HepG2 (cell line): ENCODE measurements at regions not wholly inside any gene's neighbourhood (a gene's known extent, or its start where the extent isn't known, plus 50 kb on each side); places are given as distances from the start of the nearest gene placed in this dataset.

Source experiments
- ATAC-seq: fragments of 200-7000 bp; cut with Tn5 transposase; 3 replicates; pipeline ENCODE4 v1.9.1; 2020; ENCODE audit warnings: mild to moderate bottlenecking, moderate library complexity
- BruUV-seq: library from RNA; stranded (reverse); fragments of 400-500 nt; replicated peaks from 2 replicates; lab custom pipeline; 2021; lab: Mats Ljungman, UMichigan
- CTCF ChIA-PET: fragments of 300-600 bp; formaldehyde crosslinking; extraction: SDS; loops from one replicate; lab custom pipeline; 2021; ENCODE audit warnings: low total read pairs, inconsistent platforms, low intra/inter-chr PET ratio; lab: Yijun Ruan, JAX
- POLR2A ChIA-PET: fragments of 350-600 bp; sonication (Branson Sonifier 250); formaldehyde crosslinking; loops from one replicate; lab custom pipeline; 2020; ENCODE audit warnings: antibody characterized with exemption, inconsistent platforms; lab: Yijun Ruan, JAX
- DNase-seq: peaks from one replicate; pipeline ENCODE4 v3.0.0-alpha.2; 2015; ENCODE audit warnings: low spot score
- FAIRE-seq: peaks from 3 replicates; lab custom pipeline; 2011; peaks lifted over from hg19 to GRCh38; lab: Jason Lieb, UNC
- H2AFZ ChIP-seq: one replicate; pipeline ENCODE4 v1.6.1; 2011; ENCODE audit warnings: low read length, inconsistent platforms
- H3K27ac ChIP-seq: fragments of 300-600 bp; 3 replicates; pipeline ENCODE4 v1.8.0; 2011; ENCODE audit warnings: mixed run types, mild to moderate bottlenecking, mixed read lengths, low read length, inconsistent platforms; ENCODE audit not compliant: insufficient read depth; ENCODE audit errors: extremely low read length
- H3K27me3 ChIP-seq, 2 experiments: fragments of 200-600 bp in 1 of 2; 2 replicates in 1 of 2; 3 replicates in 1 of 2; pipeline versions ENCODE4 v1.6.0 to v1.8.0; 2011; ENCODE audit warnings: low read length in 2 of 2, mild to moderate bottlenecking in 2 of 2, moderate library complexity in 2 of 2, inconsistent platforms in 1 of 2; ENCODE audit not compliant: insufficient read depth in 2 of 2, control insufficient read depth in 1 of 2
- H3K36me3 ChIP-seq, 2 experiments: fragments of 200-600 bp in 1 of 2; replicated peaks in 1 of 2; 2 replicates in 1 of 2; 3 replicates in 1 of 2; pipeline versions ENCODE4 v1.5.1 to v1.8.0; 2011; ENCODE audit warnings: low read length in 2 of 2, inconsistent platforms in 1 of 2; ENCODE audit not compliant: insufficient read depth in 2 of 2, control insufficient read depth in 1 of 2
- H3K4me1 ChIP-seq: 2 replicates; pipeline ENCODE4 v1.5.1; 2012; ENCODE audit warnings: low read length, inconsistent platforms; ENCODE audit not compliant: insufficient read depth
- H3K4me2 ChIP-seq: 2 replicates; pipeline ENCODE4 v1.6.0; 2011; ENCODE audit warnings: low read depth, low read length, inconsistent platforms
- H3K4me3 ChIP-seq, 3 experiments: fragments of 200-600 bp in 1 of 3; sonication (generic), shearing (Covaris generic) in 1 of 3; replicated peaks in 1 of 3; 2 replicates each; pipeline ENCODE4 v1.5.1; 2011 to 2016; ENCODE audit warnings: low read length in 3 of 3, inconsistent platforms in 2 of 3, low read depth in 2 of 3, mild to moderate bottlenecking in 2 of 3, control low read depth in 1 of 3, mixed read lengths in 1 of 3; ENCODE audit not compliant: insufficient read depth in 1 of 3
- H3K79me2 ChIP-seq: one replicate; pipeline ENCODE4 v1.6.1; 2011; ENCODE audit warnings: low read length, inconsistent platforms; ENCODE audit not compliant: insufficient read depth
- H3K9ac ChIP-seq: 2 replicates; pipeline ENCODE4 v1.6.0; 2011; ENCODE audit warnings: mild to moderate bottlenecking, low read depth, low read length, inconsistent platforms; ENCODE audit not compliant: insufficient read depth
- H3K9me3 ChIP-seq: 2 replicates; pipeline ENCODE4 v1.5.1; 2012; ENCODE audit warnings: mild to moderate bottlenecking, low read length
- H4K20me1 ChIP-seq: 2 replicates; pipeline ENCODE4 v1.6.0; 2011; ENCODE audit warnings: inconsistent platforms, mild to moderate bottlenecking, low read length, moderate library complexity; ENCODE audit not compliant: insufficient read depth
- CBX1 ChIP-seq: IDR thresholded peaks from one replicate; pipeline ENCODE4 v1.6.1; 2016; ENCODE audit warnings: antibody characterized with exemption, low read depth
- HMG20B ChIP-seq: conservative IDR thresholded peaks from 2 replicates; pipeline ENCODE4 v1.6.1; 2016; ENCODE audit warnings: missing genetic modification reagents, missing compliant biosample characterization
- HNRNPH1 ChIP-seq: fragments of 200-400 bp; formaldehyde crosslinking; optimal IDR thresholded peaks from 2 replicates; pipeline ENCODE3; 2017; ENCODE audit warnings: mild to moderate bottlenecking, low read depth, low read length
- HNRNPLL ChIP-seq: fragments of 200-400 bp; formaldehyde crosslinking; IDR thresholded peaks from 2 replicates; pipeline ENCODE4 v1.6.1; 2017; ENCODE audit warnings: mild to moderate bottlenecking, low read depth, low read length; ENCODE audit not compliant: poor library complexity, severe bottlenecking
- KMT2B ChIP-seq: IDR thresholded peaks from 2 replicates; pipeline ENCODE4 v1.6.1; 2016; ENCODE audit warnings: missing genetic modification reagents, missing compliant biosample characterization
- WGBS: methylation state at CpG from one replicate; pipeline ENCODE4 v1.1.6; 2017; ENCODE audit warnings: low lambda C conversion rate; 5-methylcytosine and 5-hydroxymethylcytosine counted together
- in situ Hi-C: cut with HindIII; loops from 2 replicates; pipeline ENCODE4 v1.10.0; 2017; ENCODE audit warnings: low pct_unique_long_range_greater_than_20kb; ENCODE audit not compliant: extremely low pct_ligation_motif_present
- intact Hi-C: fragments of 100-400 bp; cut with micrococcal nuclease; formaldehyde crosslinking; loops from one replicate; pipeline ENCODE4 v1.10.0; 2022; ENCODE audit not compliant: unreplicated experiment
- TF ChIP-seq, protein P1 (sequence below): sonication (generic); formaldehyde crosslinking; IDR thresholded peaks from 2 replicates; pipeline ENCODE4 v1.4.0; 2020; ENCODE audit warnings: mild to moderate bottlenecking, missing genetic modification reagents

GRCh38 chr5:61667525-61668218 lies 335.6 kb downstream of the ZSWIM6 start:
- H3K4me3 ChIP-seq: no peak overlapping the region
- H3K4me1 ChIP-seq: no peaks in the 10 kb centered on the region
- H2AFZ ChIP-seq: no peak overlapping the region
- TF ChIP-seq HMG20B (CRISPR knock-in tag) (no peak), HNRNPH1 (no peak), CBX1 (no peak), KMT2B (no peak)
- TF ChIP-seq, protein P1, sequence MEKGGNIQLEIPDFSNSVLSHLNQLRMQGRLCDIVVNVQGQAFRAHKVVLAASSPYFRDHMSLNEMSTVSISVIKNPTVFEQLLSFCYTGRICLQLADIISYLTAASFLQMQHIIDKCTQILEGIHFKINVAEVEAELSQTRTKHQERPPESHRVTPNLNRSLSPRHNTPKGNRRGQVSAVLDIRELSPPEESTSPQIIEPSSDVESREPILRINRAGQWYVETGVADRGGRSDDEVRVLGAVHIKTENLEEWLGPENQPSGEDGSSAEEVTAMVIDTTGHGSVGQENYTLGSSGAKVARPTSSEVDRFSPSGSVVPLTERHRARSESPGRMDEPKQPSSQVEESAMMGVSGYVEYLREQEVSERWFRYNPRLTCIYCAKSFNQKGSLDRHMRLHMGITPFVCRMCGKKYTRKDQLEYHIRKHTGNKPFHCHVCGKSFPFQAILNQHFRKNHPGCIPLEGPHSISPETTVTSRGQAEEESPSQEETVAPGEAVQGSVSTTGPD (CRISPR knock-in tag): no peak
- TF ChIP-seq, all 625 proteins: peak for 0
- H3K27me3 ChIP-seq: peaks cover 0 to 1% of the 10 kb centered on the region in 2 experiments; a peak in 2 of 5 replicates
- POLR2A ChIA-PET: no interaction called here
- H3K36me3 ChIP-seq: no peaks in the 10 kb centered on the region
- H3K9ac ChIP-seq: no peak overlapping the region
- FAIRE-seq (no peak), ATAC-seq (no peak), DNase-seq (no peak)
- CTCF ChIA-PET: no interaction called here
- no TSS peak for BruUV-seq
- in situ Hi-C loops: loop anchor here (25.0 kb wide), 1 partner anchor 605 kb away; no protein-coding TSS in a partner anchor
- intact Hi-C loops: no loop called here
- no peaks in the 10 kb centered on the region for H3K9me3 ChIP-seq
- H3K4me2 ChIP-seq: no peak overlapping the region
- 3% methylated on average over 6 of the region's 6 CpGs for WGBS
- no peaks in the 10 kb centered on the region for H4K20me1 ChIP-seq
- H3K79me2 ChIP-seq: no peaks in the 10 kb centered on the region
- H3K27ac ChIP-seq: no peak overlapping the region

DNA sequence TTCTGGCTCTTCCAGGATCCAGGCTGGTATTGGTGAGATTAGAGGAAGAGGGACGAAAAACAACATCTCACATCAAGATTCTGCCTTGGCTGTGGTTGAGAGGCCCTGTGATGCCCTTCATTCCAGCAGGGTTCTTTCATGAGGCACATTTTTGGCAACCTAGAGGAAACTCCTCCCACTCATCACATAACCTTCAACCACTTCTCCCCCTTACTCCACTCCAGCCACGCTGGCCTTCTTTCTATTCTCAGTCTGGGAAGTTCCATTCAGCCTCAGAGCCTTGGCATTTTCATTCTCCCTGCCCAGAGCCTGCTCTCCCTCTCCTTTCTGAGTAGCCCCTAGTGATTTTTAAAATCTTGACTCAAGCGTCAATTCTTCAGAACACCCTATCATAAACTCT lies 337.5 kb downstream of the ZSWIM6 start:
- intact Hi-C loops: no loop called here
- no TSS peak for BruUV-seq
- no peak overlapping the region for H3K4me2 ChIP-seq

More for the DNA sequence above, 337.5 kb downstream of the ZSWIM6 start:
- Histone ChIP-seq H3K4me3 (no peak overlapping the region), H3K4me1 (no peaks in the 10 kb centered on the region), H3K79me2 (no peaks in the 10 kb centered on the region), H3K9me3 (no peaks in the 10 kb centered on the region), H2AFZ (no peak overlapping the region), H3K27me3 (peaks cover 1% of the 10 kb centered on the region in 2 experiments; a peak in 2 of 5 replicates), H3K9ac (no peak overlapping the region), H3K36me3 (no peaks in the 10 kb centered on the region), H3K27ac (no peak overlapping the region), H4K20me1 (no peaks in the 10 kb centered on the region)
- no peak for ATAC-seq
- 10% methylated on average over 3 of the region's 3 CpGs for WGBS
- ChIA-PET POLR2A (no interaction called here), CTCF (no interaction called here)
- in situ Hi-C loops: loop anchor here (25.0 kb wide), 1 partner anchor 607 kb away; no protein-coding TSS in a partner anchor
- no peak for DNase-seq
- TF ChIP-seq HNRNPLL: no peak
- no peak for FAIRE-seq
